GM12878 (cell line): ENCODE measurements at regions not wholly inside any gene's neighbourhood (a gene's known extent, or its start where the extent isn't known, plus 50 kb on each side); places are given as distances from the start of the nearest gene placed in this dataset.

Experiments used
- CTCF ChIP-seq, 3 experiments: IDR thresholded peaks in 2 of 3; conservative IDR thresholded peaks in 1 of 3; 2 replicates each; pipeline ENCODE4 v1.5.1; 2011; ENCODE audit warnings: low read depth in 3 of 3, low read length in 3 of 3, mild to moderate bottlenecking in 3 of 3, control low read depth in 2 of 3, moderate library complexity in 2 of 3, inconsistent platforms in 1 of 3, mixed read lengths in 1 of 3; ENCODE audit not compliant: control insufficient read depth in 2 of 3, insufficient read depth in 1 of 3; ENCODE audit errors: extremely low read depth in 1 of 3
- EP300 ChIP-seq, 2 experiments: fragments of 150-350 bp in 1 of 2; IDR thresholded peaks; 2 replicates each; pipeline ENCODE4 v1.6.1; 2011 to 2012; ENCODE audit warnings: low read depth in 2 of 2, low read length in 2 of 2, borderline replicate concordance in 1 of 2, improper control_type of control experiment in 1 of 2, inconsistent platforms in 1 of 2; ENCODE audit not compliant: control insufficient read depth in 1 of 2
- MEF2A ChIP-seq: IDR thresholded peaks from 2 replicates; pipeline ENCODE4 v1.6.1; 2011; ENCODE audit warnings: low read depth, mild to moderate bottlenecking, low read length, moderate library complexity; ENCODE audit not compliant: insufficient read depth
- MLLT1 ChIP-seq: fragments of 450-650 bp; IDR thresholded peaks from 2 replicates; pipeline ENCODE4 v1.6.1; 2016; ENCODE audit warnings: mild to moderate bottlenecking
- SMARCA5 ChIP-seq: fragments of 450-650 bp; IDR thresholded peaks from 2 replicates; pipeline ENCODE4 v1.6.1; 2017; ENCODE audit warnings: mild to moderate bottlenecking
- SP1 ChIP-seq: IDR thresholded peaks from one replicate; pipeline ENCODE4 v1.6.1; 2011; ENCODE audit warnings: low read depth, low read length
- TAF1 ChIP-seq: IDR thresholded peaks from 2 replicates; pipeline ENCODE4 v1.6.1; 2011; ENCODE audit warnings: mild to moderate bottlenecking, low read depth, low read length, borderline replicate concordance
- TCF12 ChIP-seq: IDR thresholded peaks from 2 replicates; pipeline ENCODE4 v1.6.1; 2011; ENCODE audit warnings: low read depth, mild to moderate bottlenecking, low read length
- USF2 ChIP-seq: IDR thresholded peaks from 2 replicates; pipeline ENCODE4 v1.6.1; 2011; ENCODE audit warnings: low read depth, low read length, improper control_type of control experiment, borderline replicate concordance
- ZNF274 ChIP-seq: IDR thresholded peaks from one replicate; pipeline ENCODE4 v1.8.0; 2011; ENCODE audit not compliant: insufficient read length, insufficient read depth
- TF ChIP-seq, protein P1 (sequence below): fragments of 450-650 bp; IDR thresholded peaks from 2 replicates; pipeline ENCODE4 v1.6.1; 2017; ENCODE audit warnings: mild to moderate bottlenecking, moderate library complexity
- TF ChIP-seq, protein P2 (sequence below): IDR thresholded peaks from 2 replicates; pipeline ENCODE4 v1.6.1; 2012; ENCODE audit warnings: mild to moderate bottlenecking, low read depth, low read length

GRCh38 chr3:191790934-191791333 is 330.0 kb downstream of the PYDC2 start:
- TF ChIP-seq SP1 (no peak), TCF12 (no peak), CTCF (IDR thresholded peaks at IDR 0.05 in 2 of 3, conservative IDR thresholded peaks at IDR 0.05 in 1 of 3; ENCODE audit: control insufficient read depth in 2 of 3, extremely low read depth in 1 of 3, insufficient read depth in 1 of 3, low read depth in 3 of 3, low read length in 3 of 3) (no peak), ZNF274 (no peak), TAF1 (no peak), USF2 (no peak), MEF2A (no peak), SMARCA5 (no peak), EP300 (IDR thresholded peaks at IDR 0.05; ENCODE audit: borderline replicate concordance in 1 of 2, control insufficient read depth in 1 of 2, low read depth in 2 of 2, low read length in 2 of 2) (no peak), MLLT1 (no peak)
- TF ChIP-seq, protein P1, sequence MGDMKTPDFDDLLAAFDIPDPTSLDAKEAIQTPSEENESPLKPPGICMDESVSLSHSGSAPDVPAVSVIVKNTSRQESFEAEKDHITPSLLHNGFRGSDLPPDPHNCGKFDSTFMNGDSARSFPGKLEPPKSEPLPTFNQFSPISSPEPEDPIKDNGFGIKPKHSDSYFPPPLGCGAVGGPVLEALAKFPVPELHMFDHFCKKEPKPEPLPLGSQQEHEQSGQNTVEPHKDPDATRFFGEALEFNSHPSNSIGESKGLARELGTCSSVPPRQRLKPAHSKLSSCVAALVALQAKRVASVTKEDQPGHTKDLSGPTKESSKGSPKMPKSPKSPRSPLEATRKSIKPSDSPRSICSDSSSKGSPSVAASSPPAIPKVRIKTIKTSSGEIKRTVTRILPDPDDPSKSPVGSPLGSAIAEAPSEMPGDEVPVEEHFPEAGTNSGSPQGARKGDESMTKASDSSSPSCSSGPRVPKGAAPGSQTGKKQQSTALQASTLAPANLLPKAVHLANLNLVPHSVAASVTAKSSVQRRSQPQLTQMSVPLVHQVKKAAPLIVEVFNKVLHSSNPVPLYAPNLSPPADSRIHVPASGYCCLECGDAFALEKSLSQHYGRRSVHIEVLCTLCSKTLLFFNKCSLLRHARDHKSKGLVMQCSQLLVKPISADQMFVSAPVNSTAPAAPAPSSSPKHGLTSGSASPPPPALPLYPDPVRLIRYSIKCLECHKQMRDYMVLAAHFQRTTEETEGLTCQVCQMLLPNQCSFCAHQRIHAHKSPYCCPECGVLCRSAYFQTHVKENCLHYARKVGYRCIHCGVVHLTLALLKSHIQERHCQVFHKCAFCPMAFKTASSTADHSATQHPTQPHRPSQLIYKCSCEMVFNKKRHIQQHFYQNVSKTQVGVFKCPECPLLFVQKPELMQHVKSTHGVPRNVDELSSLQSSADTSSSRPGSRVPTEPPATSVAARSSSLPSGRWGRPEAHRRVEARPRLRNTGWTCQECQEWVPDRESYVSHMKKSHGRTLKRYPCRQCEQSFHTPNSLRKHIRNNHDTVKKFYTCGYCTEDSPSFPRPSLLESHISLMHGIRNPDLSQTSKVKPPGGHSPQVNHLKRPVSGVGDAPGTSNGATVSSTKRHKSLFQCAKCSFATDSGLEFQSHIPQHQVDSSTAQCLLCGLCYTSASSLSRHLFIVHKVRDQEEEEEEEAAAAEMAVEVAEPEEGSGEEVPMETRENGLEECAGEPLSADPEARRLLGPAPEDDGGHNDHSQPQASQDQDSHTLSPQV = no peak
- TF ChIP-seq, protein P2, sequence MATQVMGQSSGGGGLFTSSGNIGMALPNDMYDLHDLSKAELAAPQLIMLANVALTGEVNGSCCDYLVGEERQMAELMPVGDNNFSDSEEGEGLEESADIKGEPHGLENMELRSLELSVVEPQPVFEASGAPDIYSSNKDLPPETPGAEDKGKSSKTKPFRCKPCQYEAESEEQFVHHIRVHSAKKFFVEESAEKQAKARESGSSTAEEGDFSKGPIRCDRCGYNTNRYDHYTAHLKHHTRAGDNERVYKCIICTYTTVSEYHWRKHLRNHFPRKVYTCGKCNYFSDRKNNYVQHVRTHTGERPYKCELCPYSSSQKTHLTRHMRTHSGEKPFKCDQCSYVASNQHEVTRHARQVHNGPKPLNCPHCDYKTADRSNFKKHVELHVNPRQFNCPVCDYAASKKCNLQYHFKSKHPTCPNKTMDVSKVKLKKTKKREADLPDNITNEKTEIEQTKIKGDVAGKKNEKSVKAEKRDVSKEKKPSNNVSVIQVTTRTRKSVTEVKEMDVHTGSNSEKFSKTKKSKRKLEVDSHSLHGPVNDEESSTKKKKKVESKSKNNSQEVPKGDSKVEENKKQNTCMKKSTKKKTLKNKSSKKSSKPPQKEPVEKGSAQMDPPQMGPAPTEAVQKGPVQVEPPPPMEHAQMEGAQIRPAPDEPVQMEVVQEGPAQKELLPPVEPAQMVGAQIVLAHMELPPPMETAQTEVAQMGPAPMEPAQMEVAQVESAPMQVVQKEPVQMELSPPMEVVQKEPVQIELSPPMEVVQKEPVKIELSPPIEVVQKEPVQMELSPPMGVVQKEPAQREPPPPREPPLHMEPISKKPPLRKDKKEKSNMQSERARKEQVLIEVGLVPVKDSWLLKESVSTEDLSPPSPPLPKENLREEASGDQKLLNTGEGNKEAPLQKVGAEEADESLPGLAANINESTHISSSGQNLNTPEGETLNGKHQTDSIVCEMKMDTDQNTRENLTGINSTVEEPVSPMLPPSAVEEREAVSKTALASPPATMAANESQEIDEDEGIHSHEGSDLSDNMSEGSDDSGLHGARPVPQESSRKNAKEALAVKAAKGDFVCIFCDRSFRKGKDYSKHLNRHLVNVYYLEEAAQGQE = no peak
